Omental fat pad (tissue), 3 donors: ENCODE measurements at regions not wholly inside any gene's neighbourhood (a gene's known extent, or its start where the extent isn't known, plus 50 kb on each side); places are given as distances from the start of the nearest gene placed in this dataset.

Experiments used
- ATAC-seq: fragments of 150-250 bp; one replicate; pipeline ENCODE4 v1.9.1; 2016; ENCODE audit warnings: mild to moderate bottlenecking, moderate library complexity; ENCODE audit not compliant: low FRiP score
- DNase-seq: peaks from one replicate; pipeline ENCODE4 v3.0.0-alpha.2; 2019; ENCODE audit warnings: low spot score
- CTCF ChIP-seq, 3 donors: fragments of 450-650 bp; IDR thresholded peaks; one replicate each; pipeline ENCODE4 v1.5.1; 2016 to 2017; ENCODE audit warnings: antibody characterized with exemption in 3 of 3, mild to moderate bottlenecking in 3 of 3, moderate library complexity in 2 of 3

GRCh38 chr2:120852200-120852815 lies 116.6 kb downstream of the GLI2 start:
- DNase-seq (no peak), ATAC-seq (no peak)
- no peak for TF ChIP-seq CTCF (IDR thresholded peaks at IDR 0.05)

GRCh38 chr2:120853306-120854013 lies 117.8 kb downstream of the GLI2 start:
- no peak for ATAC-seq
- no peak for DNase-seq
- no peak for TF ChIP-seq CTCF (IDR thresholded peaks at IDR 0.05)

GRCh38 chr2:120854014-120854620 lies 118.4 kb downstream of the GLI2 start:
- DNase-seq = no peak
- ATAC-seq = no peak
- no peak for TF ChIP-seq CTCF (IDR thresholded peaks at IDR 0.05)

GRCh38 chr2:120854766-120855530 lies 119.3 kb downstream of the GLI2 start:
- ATAC-seq (no peak), DNase-seq (no peak)
- no peak for TF ChIP-seq CTCF (IDR thresholded peaks at IDR 0.05)

GRCh38 chr2:120855855-120856405 lies 120.3 kb downstream of the GLI2 start:
- TF ChIP-seq CTCF (IDR thresholded peaks at IDR 0.05) = no peak
- ATAC-seq (no peak), DNase-seq (no peak)

- ATAC-seq (no peak), DNase-seq (no peak)
Observed at GRCh38 chr2:120856421-120856862, 120.8 kb downstream of the GLI2 start.

More at GRCh38 chr2:120856421-120856862, 120.8 kb downstream of the GLI2 start:
- TF ChIP-seq CTCF (IDR thresholded peaks at IDR 0.05) = no peak
